Ishikawa (cell line): ENCODE measurements at regions not wholly inside any gene's neighbourhood (a gene's known extent, or its start where the extent isn't known, plus 50 kb on each side); places are given as distances from the start of the nearest gene placed in this dataset.

ENCODE experiments used
- CEBPB ChIP-seq: IDR thresholded peaks from 2 replicates; pipeline ENCODE4 v1.6.1; 2012
- CREB1 ChIP-seq: IDR thresholded peaks from 2 replicates; pipeline ENCODE4 v1.6.1; 2012; ENCODE audit warnings: low read depth
- EGR1 ChIP-seq: IDR thresholded peaks from 2 replicates; pipeline ENCODE4 v1.6.1; 2012
- EP300 ChIP-seq: IDR thresholded peaks from 2 replicates; pipeline ENCODE4 v1.6.1; 2012; ENCODE audit warnings: borderline replicate concordance
- FOXM1 ChIP-seq: IDR thresholded peaks from 2 replicates; pipeline ENCODE4 v1.6.1; 2012; ENCODE audit warnings: low read depth, borderline replicate concordance
- MAX ChIP-seq: IDR thresholded peaks from 2 replicates; pipeline ENCODE4 v1.6.1; 2012
- NFIC ChIP-seq: IDR thresholded peaks from 2 replicates; pipeline ENCODE4 v1.6.1; 2012
- RAD21 ChIP-seq: IDR thresholded peaks from 2 replicates; pipeline ENCODE4 v1.6.1; 2012; ENCODE audit warnings: low read depth
- REST ChIP-seq: IDR thresholded peaks from 2 replicates; pipeline ENCODE4 v1.6.1; 2012; ENCODE audit warnings: low read depth, mild to moderate bottlenecking
- TAF1 ChIP-seq: IDR thresholded peaks from 2 replicates; pipeline ENCODE4 v1.6.1; 2012; ENCODE audit warnings: low read depth, mild to moderate bottlenecking
- TCF12 ChIP-seq: IDR thresholded peaks from 2 replicates; pipeline ENCODE4 v1.6.1; 2012; ENCODE audit warnings: low read depth
- TEAD4 ChIP-seq: IDR thresholded peaks from 2 replicates; pipeline ENCODE4 v1.6.1; 2012
- USF1 ChIP-seq: IDR thresholded peaks from 2 replicates; pipeline ENCODE4 v1.6.1; 2012
- YY1 ChIP-seq: IDR thresholded peaks from 2 replicates; pipeline ENCODE4 v1.6.1; 2012; ENCODE audit warnings: low read depth
- ZBTB7A ChIP-seq: IDR thresholded peaks from 2 replicates; pipeline ENCODE4 v1.6.1; 2012; ENCODE audit warnings: low read depth

- TF ChIP-seq NFIC (no peak), MAX (no peak), TAF1 (no peak), TEAD4 (no peak), YY1 (no peak), CREB1 (no peak), TCF12 (no peak), CEBPB (no peak), ZBTB7A (no peak), EGR1 (no peak), RAD21 (no peak), FOXM1 (no peak), EP300 (no peak), USF1 (no peak)
Measured at GRCh38 chr9:108640230-108640629, 215.6 kb downstream of the ACTL7B start.

GRCh38 chr9:108639696-108640095, 216.1 kb downstream of the ACTL7B start:
- no peak for TF ChIP-seq FOXM1

GRCh38 chr9:108639091-108639490, 216.7 kb downstream of the ACTL7B start:
- TF ChIP-seq NFIC = no peak
- TF ChIP-seq EP300 = no peak
- no peak for TF ChIP-seq TEAD4
- TF ChIP-seq TAF1 = no peak
- TF ChIP-seq USF1 = no peak
- TF ChIP-seq FOXM1 = no peak
- TF ChIP-seq YY1 = no peak
- no peak for TF ChIP-seq REST
- TF ChIP-seq TCF12 = no peak
- no peak for TF ChIP-seq RAD21
- TF ChIP-seq CEBPB = no peak
- no peak for TF ChIP-seq ZBTB7A
- no peak for TF ChIP-seq MAX
- TF ChIP-seq CREB1 = no peak
- TF ChIP-seq EGR1 = no peak

GRCh38 chr9:108637340-108637739, 218.4 kb downstream of the ACTL7B start:
- TF ChIP-seq TAF1 (no peak), USF1 (no peak), EP300 (no peak), TEAD4 (no peak), RAD21 (no peak), CEBPB (no peak), REST (no peak), EGR1 (no peak), ZBTB7A (no peak), CREB1 (no peak), YY1 (no peak), FOXM1 (no peak)

GRCh38 chr9:108636013-108636412, 219.8 kb downstream of the ACTL7B start:
- no peak for TF ChIP-seq EP300
- TF ChIP-seq EGR1 = no peak
- TF ChIP-seq REST = no peak
- TF ChIP-seq YY1 = no peak
- TF ChIP-seq NFIC = no peak
- TF ChIP-seq CREB1 = no peak
- no peak for TF ChIP-seq MAX
- TF ChIP-seq RAD21 = no peak
- TF ChIP-seq FOXM1 = no peak
- TF ChIP-seq CEBPB = no peak
